ENCODE measurements at regions not wholly inside any gene's neighbourhood (a gene's known extent, or its start where the extent isn't known, plus 50 kb on each side); places are given as distances from the start of the nearest gene placed in this dataset.

- TF ChIP-seq CTCF (IDR thresholded peaks at IDR 0.05) (no peak), POLR2A (IDR thresholded peaks at IDR 0.05) (no peak)
These were observed 184.6 kb upstream of the AGTR1 start for GRCh38 chr3:148513096-148513543.

Measured in breast epithelium (tissue), 3 donors.